Keratinocyte (primary cell): ENCODE measurements at regions not wholly inside any gene's neighbourhood (a gene's known extent, or its start where the extent isn't known, plus 50 kb on each side); places are given as distances from the start of the nearest gene placed in this dataset.

Experiments used
- EZH2 ChIP-seq: IDR thresholded peaks from one replicate; pipeline ENCODE4 v1.6.1; 2012; ENCODE audit warnings: inconsistent platforms, mild to moderate bottlenecking, low read length, moderate library complexity
- TF ChIP-seq, protein P1 (sequence below), 3 experiments: IDR thresholded peaks in 1 of 3; conservative IDR thresholded peaks in 1 of 3; optimal IDR thresholded peaks in 1 of 3; 2 replicates in 2 of 3; 3 replicates in 1 of 3; pipeline versions ENCODE3 to v1.5.1; 2011; ENCODE audit warnings: low read length in 3 of 3, mild to moderate bottlenecking in 3 of 3, moderate library complexity in 2 of 3, control low read depth in 1 of 3, inconsistent platforms in 1 of 3; ENCODE audit not compliant: insufficient read depth in 2 of 3; ENCODE audit errors: extremely low read depth in 1 of 3

DNA sequence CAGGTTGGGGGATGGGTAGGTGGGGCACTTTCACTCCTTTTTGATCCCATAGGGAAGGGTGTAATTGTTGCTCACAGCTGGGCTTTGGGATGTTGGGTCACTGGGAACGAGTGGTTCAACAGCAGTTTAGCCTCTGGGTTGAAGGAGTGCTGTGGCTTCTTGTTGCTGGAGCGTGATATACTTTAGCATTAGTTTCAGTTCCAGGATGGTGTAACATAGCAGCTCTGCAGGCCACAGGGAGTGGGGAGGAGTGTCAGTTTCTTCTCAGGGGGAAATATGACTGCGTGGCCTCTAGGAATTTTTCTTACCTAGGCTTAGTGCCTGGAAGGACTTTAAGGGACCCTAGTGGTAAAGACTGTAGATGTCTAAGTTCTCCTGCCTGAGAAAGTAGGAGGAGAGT is 1105.3 kb upstream of the TMPRSS15 start:
- no peak for TF ChIP-seq EZH2
- TF ChIP-seq, protein P1, sequence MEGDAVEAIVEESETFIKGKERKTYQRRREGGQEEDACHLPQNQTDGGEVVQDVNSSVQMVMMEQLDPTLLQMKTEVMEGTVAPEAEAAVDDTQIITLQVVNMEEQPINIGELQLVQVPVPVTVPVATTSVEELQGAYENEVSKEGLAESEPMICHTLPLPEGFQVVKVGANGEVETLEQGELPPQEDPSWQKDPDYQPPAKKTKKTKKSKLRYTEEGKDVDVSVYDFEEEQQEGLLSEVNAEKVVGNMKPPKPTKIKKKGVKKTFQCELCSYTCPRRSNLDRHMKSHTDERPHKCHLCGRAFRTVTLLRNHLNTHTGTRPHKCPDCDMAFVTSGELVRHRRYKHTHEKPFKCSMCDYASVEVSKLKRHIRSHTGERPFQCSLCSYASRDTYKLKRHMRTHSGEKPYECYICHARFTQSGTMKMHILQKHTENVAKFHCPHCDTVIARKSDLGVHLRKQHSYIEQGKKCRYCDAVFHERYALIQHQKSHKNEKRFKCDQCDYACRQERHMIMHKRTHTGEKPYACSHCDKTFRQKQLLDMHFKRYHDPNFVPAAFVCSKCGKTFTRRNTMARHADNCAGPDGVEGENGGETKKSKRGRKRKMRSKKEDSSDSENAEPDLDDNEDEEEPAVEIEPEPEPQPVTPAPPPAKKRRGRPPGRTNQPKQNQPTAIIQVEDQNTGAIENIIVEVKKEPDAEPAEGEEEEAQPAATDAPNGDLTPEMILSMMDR (optimal IDR thresholded peaks at IDR 0.05 in 1 of 3, IDR thresholded peaks at IDR 0.05 in 1 of 3, conservative IDR thresholded peaks at IDR 0.05 in 1 of 3; ENCODE audit: extremely low read depth in 1 of 3, insufficient read depth in 2 of 3, low read length in 3 of 3) = no peak
